GM12892 (cell line): ENCODE measurements at regions not wholly inside any gene's neighbourhood (a gene's known extent, or its start where the extent isn't known, plus 50 kb on each side); places are given as distances from the start of the nearest gene placed in this dataset.

Source experiments
- POLR2AphosphoS5 ChIP-seq: IDR thresholded peaks from 2 replicates; pipeline ENCODE4 v1.6.1; 2011; ENCODE audit warnings: low read depth, low read length, control low read depth
- TAF1 ChIP-seq: IDR thresholded peaks from 2 replicates; pipeline ENCODE4 v1.6.1; 2011; ENCODE audit warnings: low read depth, mild to moderate bottlenecking, control low read depth, low read length, borderline replicate concordance

DNA sequence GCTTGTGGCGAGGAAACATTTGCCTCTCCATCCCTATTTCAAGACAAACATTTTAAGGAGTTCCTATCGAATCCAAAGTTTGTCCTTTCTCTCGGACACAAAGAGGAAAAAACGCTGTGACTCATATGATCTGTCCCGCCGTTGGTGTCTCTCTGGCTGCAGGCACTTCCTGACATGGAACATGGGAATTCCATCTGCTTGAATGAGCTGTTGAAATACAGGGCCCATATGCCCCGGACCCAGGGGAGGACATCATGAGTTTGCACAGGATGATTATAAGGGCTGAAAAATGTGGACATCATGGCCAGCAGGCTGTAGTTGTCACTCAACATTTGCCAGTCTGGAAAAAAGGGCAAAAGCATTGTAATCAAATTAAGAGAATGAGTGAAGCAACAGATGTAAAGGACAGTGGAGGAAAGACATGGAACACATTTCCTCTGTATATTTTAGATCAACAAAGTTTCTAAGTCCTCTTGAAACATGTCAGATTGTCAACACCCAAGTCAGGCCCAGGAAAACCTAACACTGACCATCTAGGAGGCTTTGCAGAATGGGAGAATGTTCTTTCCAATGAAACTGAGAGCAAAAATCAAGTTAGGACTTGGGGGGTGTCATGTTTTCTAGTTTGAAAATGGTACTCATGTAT, 103.2 kb upstream of the SMIM21 start:
- TF ChIP-seq TAF1: no peak
- TF ChIP-seq POLR2AphosphoS5: no peak
